Fibroblast of the aortic adventitia (primary cell): ENCODE measurements at regions not wholly inside any gene's neighbourhood (a gene's known extent, or its start where the extent isn't known, plus 50 kb on each side); places are given as distances from the start of the nearest gene placed in this dataset.
A peak's percentile ranks its signal among the peaks of the same experiment; 100 is the strongest.

Source experiments
- DNase-seq: peaks from one replicate; pipeline ENCODE4 v3.0.0-alpha.2; 2010; ENCODE audit warnings: low read depth
- H3K4me3 ChIP-seq: 2 replicates; pipeline ENCODE4 v1.5.1; 2011; ENCODE audit warnings: low read depth, mild to moderate bottlenecking, control low read depth, low read length, moderate library complexity
- TF ChIP-seq, protein P1 (sequence below): IDR thresholded peaks from 2 replicates; pipeline ENCODE4 v1.5.1; 2011; ENCODE audit warnings: mild to moderate bottlenecking, low read length, control low read depth, inconsistent platforms; ENCODE audit not compliant: insufficient read depth

DNA sequence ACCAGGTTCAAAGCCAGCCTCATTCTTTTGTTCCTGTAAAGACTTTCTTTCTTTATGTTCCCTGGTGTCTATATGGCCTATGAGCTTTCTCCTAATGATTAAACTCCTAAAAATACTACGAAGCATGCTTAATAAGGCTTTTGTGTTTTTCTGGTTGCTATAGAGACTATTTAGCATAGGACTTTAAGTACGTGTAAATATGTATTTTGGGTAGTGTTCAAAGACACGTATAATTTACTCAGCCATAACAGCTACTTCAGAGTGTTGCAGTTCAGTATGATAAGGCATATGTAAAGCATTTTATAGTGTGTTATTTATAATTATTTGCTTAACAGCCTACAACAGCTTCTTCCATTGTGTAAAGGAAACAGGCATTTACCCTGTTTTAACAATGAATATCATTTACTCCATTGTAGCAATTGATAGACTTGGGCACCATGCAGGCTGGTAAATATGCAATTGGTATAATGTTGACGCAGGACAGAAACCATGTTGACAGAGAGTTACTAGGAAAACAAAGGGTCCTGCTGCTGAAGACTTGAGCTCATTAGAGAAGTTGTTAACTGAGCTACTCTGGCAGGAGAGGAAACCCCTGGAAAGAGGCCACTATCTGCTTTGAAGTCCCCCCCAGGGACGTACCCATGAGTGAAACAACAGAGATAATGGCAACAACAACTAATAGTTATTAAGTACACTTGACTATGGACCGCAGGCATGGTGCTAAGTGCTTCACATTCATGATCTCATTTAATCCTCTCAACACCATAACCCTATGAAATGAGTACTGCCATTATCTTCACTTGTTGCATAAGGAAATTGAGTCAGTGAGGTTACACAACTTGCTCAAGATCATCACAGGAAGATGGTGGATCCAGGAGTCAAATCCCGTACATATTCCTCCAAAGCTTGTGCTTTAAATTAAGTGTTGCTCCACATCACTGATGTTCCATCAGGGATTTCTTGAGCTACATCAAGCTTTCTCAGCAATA is 342.2 kb upstream of the DYNLRB2 start:
- TF ChIP-seq, protein P1, sequence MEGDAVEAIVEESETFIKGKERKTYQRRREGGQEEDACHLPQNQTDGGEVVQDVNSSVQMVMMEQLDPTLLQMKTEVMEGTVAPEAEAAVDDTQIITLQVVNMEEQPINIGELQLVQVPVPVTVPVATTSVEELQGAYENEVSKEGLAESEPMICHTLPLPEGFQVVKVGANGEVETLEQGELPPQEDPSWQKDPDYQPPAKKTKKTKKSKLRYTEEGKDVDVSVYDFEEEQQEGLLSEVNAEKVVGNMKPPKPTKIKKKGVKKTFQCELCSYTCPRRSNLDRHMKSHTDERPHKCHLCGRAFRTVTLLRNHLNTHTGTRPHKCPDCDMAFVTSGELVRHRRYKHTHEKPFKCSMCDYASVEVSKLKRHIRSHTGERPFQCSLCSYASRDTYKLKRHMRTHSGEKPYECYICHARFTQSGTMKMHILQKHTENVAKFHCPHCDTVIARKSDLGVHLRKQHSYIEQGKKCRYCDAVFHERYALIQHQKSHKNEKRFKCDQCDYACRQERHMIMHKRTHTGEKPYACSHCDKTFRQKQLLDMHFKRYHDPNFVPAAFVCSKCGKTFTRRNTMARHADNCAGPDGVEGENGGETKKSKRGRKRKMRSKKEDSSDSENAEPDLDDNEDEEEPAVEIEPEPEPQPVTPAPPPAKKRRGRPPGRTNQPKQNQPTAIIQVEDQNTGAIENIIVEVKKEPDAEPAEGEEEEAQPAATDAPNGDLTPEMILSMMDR = no peak
- DNase-seq = peak; percentile 23
- H3K4me3 ChIP-seq = no peak overlapping the region

DNA sequence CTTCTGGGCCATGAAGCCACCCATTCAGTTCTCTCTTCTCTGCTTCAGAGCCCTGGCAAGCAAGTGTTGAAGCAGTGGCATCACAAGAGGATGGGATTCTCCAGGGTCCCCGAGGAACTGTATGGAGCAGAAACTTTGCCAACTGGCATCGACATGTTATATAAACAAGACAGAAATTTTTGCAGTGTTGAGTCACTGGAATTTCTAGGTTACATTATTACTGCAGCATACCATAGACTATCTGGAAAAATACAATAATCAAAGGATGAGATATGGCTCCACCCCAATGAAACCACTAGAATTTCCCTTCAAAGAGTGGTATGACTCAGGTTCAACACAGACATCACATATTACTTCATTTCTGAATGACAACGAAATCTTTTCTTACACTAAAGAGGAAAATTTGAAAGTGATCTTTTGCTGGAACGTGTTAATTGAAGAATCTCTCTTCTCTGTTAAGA is 343.0 kb upstream of the DYNLRB2 start:
- no peak overlapping the region for H3K4me3 ChIP-seq
- TF ChIP-seq, protein P1 = no peak
- peak; percentile 93 for DNase-seq

DNA sequence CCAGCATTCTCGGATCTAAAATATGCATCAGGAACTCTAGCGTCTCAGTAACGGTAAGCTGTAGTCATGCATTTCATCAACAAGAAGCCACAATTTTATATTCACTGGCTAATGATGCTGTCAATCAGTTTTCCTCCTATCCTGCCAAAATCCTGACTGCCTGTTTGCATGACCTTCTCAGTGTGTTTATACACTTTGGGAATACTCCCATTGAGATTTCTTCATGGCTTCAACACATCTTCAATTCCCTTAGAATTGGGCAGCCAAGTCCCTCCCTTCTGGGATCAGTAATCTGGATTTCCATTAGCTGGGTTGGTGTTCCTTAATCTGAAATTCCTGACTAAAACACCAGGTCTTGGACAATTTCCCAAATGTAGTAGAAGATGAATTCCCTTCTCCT is 348.9 kb upstream of the DYNLRB2 start:
- DNase-seq = peak; percentile 43
- TF ChIP-seq, protein P1 = no peak
- no peak overlapping the region for H3K4me3 ChIP-seq

DNA sequence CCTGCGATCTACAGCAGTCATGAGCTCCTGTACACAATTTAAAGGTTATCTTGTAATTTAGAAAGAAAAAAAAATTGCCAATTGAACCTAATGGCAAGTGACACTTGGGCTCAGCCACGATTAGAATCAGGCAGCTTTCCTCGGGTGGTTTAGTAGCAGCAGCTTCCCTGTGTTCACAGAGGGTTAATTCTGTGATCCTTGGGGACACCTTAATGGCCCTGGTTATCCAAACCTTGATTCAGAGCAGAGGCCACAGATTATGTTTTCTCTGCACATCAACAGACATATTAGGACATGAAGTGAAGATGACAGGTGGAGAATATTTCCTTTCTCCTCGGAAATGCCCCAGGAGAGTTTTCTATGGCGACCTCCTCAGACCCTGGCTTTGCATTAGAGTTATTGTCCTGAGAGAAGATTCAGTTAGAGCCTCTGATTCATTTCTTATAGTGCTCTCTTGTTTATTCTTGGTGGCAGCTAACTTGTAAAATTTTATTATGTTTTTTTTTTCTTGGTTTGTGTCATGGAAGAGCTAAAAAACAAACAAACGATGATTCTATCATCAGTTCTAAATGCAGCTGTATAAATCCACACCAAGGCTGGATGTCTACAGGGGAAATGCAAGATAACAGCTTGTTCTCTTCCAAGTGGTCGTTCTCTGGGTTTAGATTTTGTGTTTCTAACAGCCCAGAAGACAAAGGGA is 351.2 kb upstream of the DYNLRB2 start:
- TF ChIP-seq, protein P1 = no peak

DNA sequence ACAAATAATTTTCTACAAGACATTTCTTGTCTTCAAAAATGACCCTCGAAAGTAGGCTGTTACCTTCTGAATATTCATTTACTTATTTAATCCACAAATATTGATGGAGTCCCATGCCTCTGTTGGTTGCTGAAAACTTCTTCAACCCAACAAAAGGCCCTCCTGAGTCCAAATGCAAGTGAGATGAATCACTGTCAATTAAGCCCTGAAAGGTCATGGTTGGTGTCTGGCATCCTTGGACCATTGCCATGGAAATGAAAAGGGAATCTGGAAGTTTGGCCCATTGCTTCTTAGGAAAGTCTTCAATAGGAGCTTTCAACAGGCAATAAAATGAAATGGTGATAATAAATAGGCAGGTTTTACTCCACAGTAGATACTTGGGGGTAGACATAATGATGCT is 364.7 kb upstream of the DYNLRB2 start:
- TF ChIP-seq, protein P1 = no peak
- DNase-seq = no peak
- H3K4me3 ChIP-seq = no peak overlapping the region

More for the DNA sequence above, 351.2 kb upstream of the DYNLRB2 start:
- DNase-seq = no peak
- no peak overlapping the region for H3K4me3 ChIP-seq

DNA sequence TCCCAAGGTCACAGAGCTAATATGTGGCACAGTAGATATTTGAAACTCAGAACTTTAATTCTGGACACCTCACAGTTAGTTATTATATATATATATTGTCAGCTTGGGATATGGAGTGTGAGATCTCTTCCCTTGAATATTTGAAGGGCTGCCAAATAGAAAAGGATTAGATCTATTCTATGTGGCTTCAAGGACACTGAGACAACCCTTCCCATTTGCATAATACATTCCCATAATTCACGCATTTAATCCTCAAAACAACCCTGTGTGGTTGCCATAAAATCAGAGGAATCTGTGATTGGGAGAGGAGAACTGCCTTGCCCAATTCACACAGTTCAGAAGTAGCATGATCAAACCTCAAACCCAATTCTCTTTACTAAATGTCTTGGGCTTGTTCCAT is 365.8 kb upstream of the DYNLRB2 start:
- DNase-seq = no peak
- TF ChIP-seq, protein P1 = no peak
- H3K4me3 ChIP-seq = no peak overlapping the region
